ENCODE measurements at regions not wholly inside any gene's neighbourhood (a gene's known extent, or its start where the extent isn't known, plus 50 kb on each side); places are given as distances from the start of the nearest gene placed in this dataset.
A peak's percentile ranks its signal among the peaks of the same experiment; 100 is the strongest.

DNA sequence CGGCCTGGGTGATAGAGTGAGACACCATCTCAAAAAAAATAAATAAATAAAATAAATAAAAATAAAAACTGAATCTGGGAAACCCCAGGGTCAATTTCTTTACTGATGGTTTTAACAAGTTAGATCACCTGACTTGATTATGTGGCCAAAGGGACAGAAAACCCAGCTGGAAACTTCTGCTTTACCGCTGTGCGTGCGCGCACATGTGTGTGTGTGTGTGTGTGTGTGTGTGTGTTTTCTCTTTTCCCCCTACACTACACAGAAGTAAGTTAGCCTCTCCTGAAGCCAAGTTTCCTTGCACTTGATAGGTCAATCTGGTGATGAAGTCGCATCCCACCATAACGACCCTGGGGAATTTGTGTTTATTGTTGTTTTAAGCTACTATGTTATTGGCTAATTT lies 105.3 kb upstream of the AMN1 start:
- no peaks in the 10 kb centered on the region for H3K36me3 ChIP-seq
- H3K9me3 ChIP-seq: peaks cover 0 to 66% (median 22%) of the 10 kb centered on the region in 8 donors
- TF ChIP-seq POLR2A (IDR thresholded peaks at IDR 0.05) (no peak), POLR2AphosphoS5 (IDR thresholded peaks at IDR 0.05) (no peak)
- TF ChIP-seq, protein P1, sequence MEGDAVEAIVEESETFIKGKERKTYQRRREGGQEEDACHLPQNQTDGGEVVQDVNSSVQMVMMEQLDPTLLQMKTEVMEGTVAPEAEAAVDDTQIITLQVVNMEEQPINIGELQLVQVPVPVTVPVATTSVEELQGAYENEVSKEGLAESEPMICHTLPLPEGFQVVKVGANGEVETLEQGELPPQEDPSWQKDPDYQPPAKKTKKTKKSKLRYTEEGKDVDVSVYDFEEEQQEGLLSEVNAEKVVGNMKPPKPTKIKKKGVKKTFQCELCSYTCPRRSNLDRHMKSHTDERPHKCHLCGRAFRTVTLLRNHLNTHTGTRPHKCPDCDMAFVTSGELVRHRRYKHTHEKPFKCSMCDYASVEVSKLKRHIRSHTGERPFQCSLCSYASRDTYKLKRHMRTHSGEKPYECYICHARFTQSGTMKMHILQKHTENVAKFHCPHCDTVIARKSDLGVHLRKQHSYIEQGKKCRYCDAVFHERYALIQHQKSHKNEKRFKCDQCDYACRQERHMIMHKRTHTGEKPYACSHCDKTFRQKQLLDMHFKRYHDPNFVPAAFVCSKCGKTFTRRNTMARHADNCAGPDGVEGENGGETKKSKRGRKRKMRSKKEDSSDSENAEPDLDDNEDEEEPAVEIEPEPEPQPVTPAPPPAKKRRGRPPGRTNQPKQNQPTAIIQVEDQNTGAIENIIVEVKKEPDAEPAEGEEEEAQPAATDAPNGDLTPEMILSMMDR (IDR thresholded peaks at IDR 0.05 in 8 of 11, conservative IDR thresholded peaks at IDR 0.05 in 3 of 11): no peak
- peak overlapping the region in 1 of 8 donors; percentile 31 for H3K4me3 ChIP-seq
- DNase-seq: no peak
- WGBS, 5 donors: 77 to 96% (median 87%) methylated on average over 7 of the region's 7 CpGs
- peaks cover 15 to 63% (median 39%) of the 10 kb centered on the region in 6 donors for H3K4me1 ChIP-seq
- H3K27me3 ChIP-seq (replicated peaks in 1 of 7): no peaks in the 10 kb centered on the region
- H3K27ac ChIP-seq: peak overlapping the region in 6 of 8 donors; percentile 81 to 89 (median 87)
- intact Hi-C loops (cut with DNase I; ENCODE audit: low total_unique reads): no loop called here

DNA sequence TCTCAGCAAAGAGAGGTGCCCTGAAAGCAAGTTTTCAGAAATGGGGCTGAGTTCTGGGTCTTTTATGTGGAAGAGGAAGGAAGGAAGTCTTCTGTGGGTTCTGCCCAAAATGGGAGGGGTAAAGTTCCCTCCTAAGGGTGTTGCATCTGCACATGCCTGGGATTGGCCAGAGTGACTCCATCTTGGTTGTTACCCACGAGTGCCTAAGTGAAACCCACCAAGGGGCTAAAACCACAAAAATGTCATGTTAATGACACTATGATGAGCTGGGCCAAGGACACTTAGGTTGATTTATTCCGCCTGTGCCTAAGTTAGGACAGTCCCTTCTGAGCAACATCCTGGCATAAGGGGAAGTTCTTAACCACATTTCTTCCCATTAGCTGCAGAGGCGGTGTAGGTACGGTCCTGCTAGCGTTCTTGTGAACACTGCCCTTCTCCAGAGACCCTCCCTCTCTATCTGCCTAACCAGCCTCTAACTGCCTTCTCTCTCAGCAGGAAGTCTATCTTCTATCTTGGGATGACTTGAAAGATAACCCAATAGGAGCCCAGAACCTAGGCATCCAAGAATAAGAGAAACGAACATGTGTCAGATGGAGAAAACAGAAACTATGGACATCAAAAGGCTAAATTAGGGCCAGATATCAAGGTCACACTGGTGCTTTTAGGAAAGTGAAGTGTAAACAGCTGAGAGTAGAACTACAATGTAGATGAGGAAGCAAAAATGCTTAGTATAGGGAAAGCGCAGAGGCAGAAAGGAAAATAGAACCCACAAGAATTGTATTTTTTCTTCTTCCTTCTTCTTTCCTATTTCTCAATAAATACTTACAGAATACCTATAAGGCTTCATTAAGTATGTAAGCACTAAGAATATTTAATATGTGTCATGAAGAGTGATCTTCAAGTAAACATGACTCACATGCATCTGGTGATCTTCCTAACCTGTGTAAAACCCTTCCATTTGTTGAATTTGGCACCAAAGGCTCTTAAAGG lies 104.2 kb upstream of the AMN1 start:
- no peaks in the 10 kb centered on the region for H3K27me3 ChIP-seq (replicated peaks in 1 of 7)
- peaks cover 0 to 61% (median 22%) of the 10 kb centered on the region in 8 donors for H3K9me3 ChIP-seq
- peak overlapping the region; percentile 44 to 89 (median 85) for H3K27ac ChIP-seq
- DNase-seq: no peak
- intact Hi-C loops (cut with DNase I; ENCODE audit: low total_unique reads): no loop called here
- peaks cover 15 to 57% (median 39%) of the 10 kb centered on the region in 6 donors for H3K4me1 ChIP-seq
- 18 to 33% (median 25%) methylated on average over 7 of the region's 7 CpGs for WGBS, 5 donors
- TF ChIP-seq, protein P1 (IDR thresholded peaks at IDR 0.05 in 8 of 11, conservative IDR thresholded peaks at IDR 0.05 in 3 of 11): no peak
- peak in 1 of 3 donors; percentile 66 for TF ChIP-seq POLR2AphosphoS5 (IDR thresholded peaks at IDR 0.05)
- TF ChIP-seq POLR2A (IDR thresholded peaks at IDR 0.05): no peak
- no peaks in the 10 kb centered on the region for H3K36me3 ChIP-seq
- H3K4me3 ChIP-seq: peak overlapping the region in 1 of 8 donors; percentile 31

DNA sequence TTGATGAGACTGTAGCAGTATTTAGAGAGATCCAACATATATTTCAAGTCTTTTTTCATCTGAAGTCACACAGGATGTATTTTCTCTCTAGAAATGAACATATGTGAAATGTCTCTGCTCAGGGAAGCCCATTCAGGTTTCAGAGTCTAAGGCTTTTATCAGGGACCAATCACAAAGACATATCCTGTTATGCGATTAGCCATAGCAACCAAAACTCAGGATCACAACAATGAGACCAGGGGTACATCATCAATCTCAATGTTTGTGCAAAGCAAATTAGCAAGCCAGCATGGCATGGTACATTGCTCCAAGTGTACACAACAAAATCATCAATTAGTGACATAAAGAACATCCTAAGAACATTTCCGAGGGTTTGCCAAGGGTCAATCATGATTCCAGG lies 99.2 kb upstream of the AMN1 start:
- H3K9me3 ChIP-seq: peaks cover 0 to 46% (median 23%) of the 10 kb centered on the region in 8 donors
- H3K4me1 ChIP-seq: peaks cover 6 to 19% (median 13%) of the 10 kb centered on the region in 6 donors
- TF ChIP-seq POLR2AphosphoS5 (IDR thresholded peaks at IDR 0.05) (no peak), POLR2A (IDR thresholded peaks at IDR 0.05) (no peak)
- TF ChIP-seq, protein P1 (IDR thresholded peaks at IDR 0.05 in 8 of 11, conservative IDR thresholded peaks at IDR 0.05 in 3 of 11): no peak
- DNase-seq: no peak
- intact Hi-C loops (cut with DNase I; ENCODE audit: low total_unique reads): no loop called here
- no peak overlapping the region for H3K4me3 ChIP-seq
- no peaks in the 10 kb centered on the region for H3K36me3 ChIP-seq
- 82 to 89% (median 89%) methylated on average over 2 of the region's 2 CpGs for WGBS, 5 donors
- H3K27me3 ChIP-seq (replicated peaks in 1 of 7): no peaks in the 10 kb centered on the region
- no peak overlapping the region for H3K27ac ChIP-seq

DNA sequence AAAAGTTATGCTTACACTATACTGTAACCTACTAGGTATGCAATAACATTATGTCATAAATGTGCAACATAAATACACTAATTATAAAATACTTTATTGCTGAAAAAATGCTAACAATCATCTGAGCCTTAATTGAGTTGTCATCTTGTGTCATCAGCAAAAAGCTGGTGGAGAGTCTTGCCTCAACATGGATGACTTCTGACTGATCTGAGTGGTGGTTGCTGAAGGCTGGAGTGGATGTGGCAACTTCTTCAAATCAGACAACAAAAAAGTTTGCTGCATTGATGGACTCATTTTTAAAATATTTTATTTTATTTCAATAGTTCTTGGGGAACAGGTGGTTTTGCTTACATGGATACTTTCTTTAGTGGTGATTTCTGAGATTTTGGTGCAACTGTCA lies 93.9 kb upstream of the AMN1 start:
- intact Hi-C loops (cut with DNase I; ENCODE audit: low total_unique reads): no loop called here
- no peak for DNase-seq
- H3K36me3 ChIP-seq: no peaks in the 10 kb centered on the region
- H3K4me3 ChIP-seq: no peak overlapping the region
- H3K9me3 ChIP-seq: peaks cover 0 to 24% (median 12%) of the 10 kb centered on the region in 8 donors
- TF ChIP-seq, protein P1 (IDR thresholded peaks at IDR 0.05 in 8 of 11, conservative IDR thresholded peaks at IDR 0.05 in 3 of 11): no peak
- H3K27me3 ChIP-seq (replicated peaks in 1 of 7): no peaks in the 10 kb centered on the region
- no peak overlapping the region for H3K27ac ChIP-seq
- H3K4me1 ChIP-seq: peaks cover 0 to 9% (median 0%) of the 10 kb centered on the region in 6 donors

Measured in spleen (tissue), 11 donors.